ENCODE measurements at regions not wholly inside any gene's neighbourhood (a gene's known extent, or its start where the extent isn't known, plus 50 kb on each side); places are given as distances from the start of the nearest gene placed in this dataset.

DNA sequence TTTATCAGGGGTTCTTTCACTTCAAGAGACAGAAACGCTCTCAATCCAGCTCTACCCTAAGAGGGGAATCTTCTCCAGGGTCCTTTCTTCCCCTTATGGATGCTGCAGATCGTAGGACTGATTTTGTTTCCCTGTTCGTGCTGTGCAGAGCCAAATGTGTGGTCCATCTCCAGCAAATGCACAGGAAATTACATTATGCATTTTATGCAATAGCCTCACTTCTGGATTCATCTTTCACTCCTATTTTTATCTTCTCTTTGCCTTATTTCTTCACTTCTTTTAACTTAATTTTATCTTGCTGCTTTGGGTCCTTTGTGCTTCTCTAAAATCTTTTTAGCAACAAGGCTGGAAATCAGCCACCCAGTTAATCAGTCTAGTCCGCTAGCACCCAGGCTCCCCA lies 184.5 kb upstream of the INHBA start:
- Mint-ChIP-seq H3K4me1 (ENCODE audit: low read depth) (no peaks in the 10 kb centered on the region), H3K36me3 (ENCODE audit: insufficient read depth) (no peaks in the 10 kb centered on the region), H3K9me3 (ENCODE audit: low read depth) (no peaks in the 10 kb centered on the region), H3K27ac (no peak overlapping the region), H3K27me3 (peaks cover 19% of the 10 kb centered on the region), H3K4me3 (ENCODE audit: low read depth) (no peak overlapping the region)
- TF ChIP-seq, protein P1, sequence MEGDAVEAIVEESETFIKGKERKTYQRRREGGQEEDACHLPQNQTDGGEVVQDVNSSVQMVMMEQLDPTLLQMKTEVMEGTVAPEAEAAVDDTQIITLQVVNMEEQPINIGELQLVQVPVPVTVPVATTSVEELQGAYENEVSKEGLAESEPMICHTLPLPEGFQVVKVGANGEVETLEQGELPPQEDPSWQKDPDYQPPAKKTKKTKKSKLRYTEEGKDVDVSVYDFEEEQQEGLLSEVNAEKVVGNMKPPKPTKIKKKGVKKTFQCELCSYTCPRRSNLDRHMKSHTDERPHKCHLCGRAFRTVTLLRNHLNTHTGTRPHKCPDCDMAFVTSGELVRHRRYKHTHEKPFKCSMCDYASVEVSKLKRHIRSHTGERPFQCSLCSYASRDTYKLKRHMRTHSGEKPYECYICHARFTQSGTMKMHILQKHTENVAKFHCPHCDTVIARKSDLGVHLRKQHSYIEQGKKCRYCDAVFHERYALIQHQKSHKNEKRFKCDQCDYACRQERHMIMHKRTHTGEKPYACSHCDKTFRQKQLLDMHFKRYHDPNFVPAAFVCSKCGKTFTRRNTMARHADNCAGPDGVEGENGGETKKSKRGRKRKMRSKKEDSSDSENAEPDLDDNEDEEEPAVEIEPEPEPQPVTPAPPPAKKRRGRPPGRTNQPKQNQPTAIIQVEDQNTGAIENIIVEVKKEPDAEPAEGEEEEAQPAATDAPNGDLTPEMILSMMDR (IDR thresholded peaks at IDR 0.05; ENCODE audit: unreplicated experiment): no peak
- no peak for DNase-seq (ENCODE audit: low spot score, unreplicated experiment)

GRCh38 chr7:41886901-41887311 lies 184.0 kb upstream of the INHBA start:
- TF ChIP-seq, protein P1 (IDR thresholded peaks at IDR 0.05; ENCODE audit: unreplicated experiment): no peak

DNA sequence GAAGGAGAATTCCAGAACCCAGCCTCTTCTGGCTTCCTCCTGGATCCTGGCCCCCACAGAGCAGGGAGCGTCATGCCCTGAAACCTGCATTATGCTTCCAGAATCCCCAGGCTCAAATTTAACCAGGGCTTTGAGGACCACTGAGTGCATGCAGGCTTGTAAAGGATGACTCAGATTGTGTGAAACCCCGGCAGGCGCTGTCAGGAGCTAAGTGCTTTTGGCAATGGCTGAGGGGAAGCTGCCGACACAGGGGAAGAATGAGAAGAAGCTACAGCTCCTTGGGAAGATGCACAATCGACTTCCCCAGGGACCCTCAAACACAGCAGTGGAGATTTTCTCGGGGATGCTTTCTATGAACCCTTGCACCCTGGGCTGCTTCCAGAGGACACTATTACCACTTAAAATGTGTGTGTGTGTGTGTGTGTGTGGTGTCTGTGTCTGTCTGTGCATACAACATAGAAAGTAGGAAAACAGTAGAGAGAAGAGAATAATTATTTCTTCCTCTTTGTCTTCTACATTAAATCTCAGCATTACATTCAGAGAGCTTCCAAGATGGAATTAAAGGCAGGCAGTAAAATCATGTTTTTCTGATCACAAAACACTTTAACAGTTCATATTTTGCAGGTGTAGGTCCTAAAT lies 183.5 kb upstream of the INHBA start:
- Mint-ChIP-seq H3K27ac (no peak overlapping the region), H3K4me3 (ENCODE audit: low read depth) (no peak overlapping the region), H3K4me1 (ENCODE audit: low read depth) (no peaks in the 10 kb centered on the region), H3K36me3 (ENCODE audit: insufficient read depth) (no peaks in the 10 kb centered on the region), H3K27me3 (peaks cover 15% of the 10 kb centered on the region), H3K9me3 (ENCODE audit: low read depth) (no peaks in the 10 kb centered on the region)
- TF ChIP-seq, protein P1 (IDR thresholded peaks at IDR 0.05; ENCODE audit: unreplicated experiment): no peak
- DNase-seq (ENCODE audit: low spot score, unreplicated experiment): no peak

More at GRCh38 chr7:41886901-41887311, 184.0 kb upstream of the INHBA start:
- DNase-seq (ENCODE audit: low spot score, unreplicated experiment): no peak
- Mint-ChIP-seq H3K27me3 (peaks cover 19% of the 10 kb centered on the region), H3K27ac (no peak overlapping the region), H3K36me3 (ENCODE audit: insufficient read depth) (no peaks in the 10 kb centered on the region), H3K4me1 (ENCODE audit: low read depth) (no peaks in the 10 kb centered on the region), H3K9me3 (ENCODE audit: low read depth) (no peaks in the 10 kb centered on the region), H3K4me3 (ENCODE audit: low read depth) (no peak overlapping the region)

GRCh38 chr7:41885748-41886147 lies 182.9 kb upstream of the INHBA start:
- H3K4me1 Mint-ChIP-seq (ENCODE audit: low read depth): no peaks in the 10 kb centered on the region
- no peaks in the 10 kb centered on the region for H3K36me3 Mint-ChIP-seq (ENCODE audit: insufficient read depth)
- no peak for DNase-seq (ENCODE audit: low spot score, unreplicated experiment)
- TF ChIP-seq, protein P1 (IDR thresholded peaks at IDR 0.05; ENCODE audit: unreplicated experiment): no peak
- H3K9me3 Mint-ChIP-seq (ENCODE audit: low read depth): no peaks in the 10 kb centered on the region
- peaks cover 15% of the 10 kb centered on the region for H3K27me3 Mint-ChIP-seq
- H3K27ac Mint-ChIP-seq: no peak overlapping the region
- no peak overlapping the region for H3K4me3 Mint-ChIP-seq (ENCODE audit: low read depth)

DNA sequence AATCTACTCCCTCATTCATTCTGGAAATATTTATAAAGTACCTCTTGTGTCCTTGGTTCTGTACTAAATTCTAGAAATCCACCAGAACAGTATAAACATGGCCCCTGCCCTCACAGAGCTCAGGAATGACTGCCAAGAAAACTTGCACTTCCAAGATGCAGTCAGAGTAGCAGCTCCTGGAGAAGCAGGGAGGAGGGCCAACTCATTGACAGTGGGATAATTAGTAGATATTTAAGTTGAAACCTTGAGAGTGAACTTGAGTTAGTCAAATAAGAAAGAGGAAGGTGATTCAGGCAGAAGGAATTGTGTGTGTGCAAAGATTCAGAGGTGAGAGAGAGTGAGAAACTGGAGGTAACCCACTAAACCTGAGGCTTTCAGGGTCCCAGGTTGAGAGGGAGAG lies 182.2 kb upstream of the INHBA start:
- no peaks in the 10 kb centered on the region for H3K36me3 Mint-ChIP-seq (ENCODE audit: insufficient read depth)
- no peaks in the 10 kb centered on the region for H3K4me1 Mint-ChIP-seq (ENCODE audit: low read depth)
- TF ChIP-seq, protein P1 (IDR thresholded peaks at IDR 0.05; ENCODE audit: unreplicated experiment): no peak
- DNase-seq (ENCODE audit: low spot score, unreplicated experiment): no peak
- no peak overlapping the region for H3K27ac Mint-ChIP-seq
- H3K4me3 Mint-ChIP-seq (ENCODE audit: low read depth): no peak overlapping the region
- H3K9me3 Mint-ChIP-seq (ENCODE audit: low read depth): no peaks in the 10 kb centered on the region
- H3K27me3 Mint-ChIP-seq: peaks cover 15% of the 10 kb centered on the region

Data from progenitor cell of endocrine pancreas (in vitro differentiated cells).